ENCODE measurements at regions not wholly inside any gene's neighbourhood (a gene's known extent, or its start where the extent isn't known, plus 50 kb on each side); places are given as distances from the start of the nearest gene placed in this dataset.

GRCh38 chr7:12456506-12456905 is 52.8 kb upstream of the VWDE start:
- Histone ChIP-seq H3K4me3 (ENCODE audit: low read depth in 1 of 2, low read length in 2 of 2) (no peak overlapping the region), H3K9me3 (ENCODE audit: control insufficient read depth in 1 of 2, low read length in 2 of 2) (no peaks in the 10 kb centered on the region), H3K27me3 (ENCODE audit: control insufficient read depth in 1 of 2, insufficient read depth in 2 of 2, low read length in 2 of 2) (no peaks in the 10 kb centered on the region), H3K27ac (ENCODE audit: low read depth, low read length) (no peak overlapping the region), H3K4me1 (ENCODE audit: control insufficient read depth in 1 of 2, insufficient read depth in 2 of 2, low read length in 2 of 2) (no peaks in the 10 kb centered on the region), H3K36me3 (ENCODE audit: control insufficient read depth in 1 of 2, insufficient read depth in 2 of 2, low read length in 2 of 2) (no peaks in the 10 kb centered on the region), H3K9ac (ENCODE audit: low read depth in 1 of 2, low read length in 2 of 2) (no peak overlapping the region)

- H3K4me1 ChIP-seq (ENCODE audit: control insufficient read depth in 1 of 2, insufficient read depth in 2 of 2, low read length in 2 of 2) = no peaks in the 10 kb centered on the region
- no peaks in the 10 kb centered on the region for H3K36me3 ChIP-seq (ENCODE audit: control insufficient read depth in 1 of 2, insufficient read depth in 2 of 2, low read length in 2 of 2)
- no peak overlapping the region for H3K4me3 ChIP-seq (ENCODE audit: low read depth in 1 of 2, low read length in 2 of 2)
- H3K9me3 ChIP-seq (ENCODE audit: control insufficient read depth in 1 of 2, low read length in 2 of 2) = no peaks in the 10 kb centered on the region
- no peak overlapping the region for H3K27ac ChIP-seq (ENCODE audit: low read depth, low read length)
- H3K27me3 ChIP-seq (ENCODE audit: control insufficient read depth in 1 of 2, insufficient read depth in 2 of 2, low read length in 2 of 2) = no peaks in the 10 kb centered on the region
- no peak overlapping the region for H3K9ac ChIP-seq (ENCODE audit: low read depth in 1 of 2, low read length in 2 of 2)
Observed at GRCh38 chr7:12458520-12459131, 55.0 kb upstream of the VWDE start.

- Histone ChIP-seq H3K4me1 (ENCODE audit: control insufficient read depth in 1 of 2, insufficient read depth in 2 of 2, low read length in 2 of 2) (no peaks in the 10 kb centered on the region), H3K9ac (ENCODE audit: low read depth in 1 of 2, low read length in 2 of 2) (no peak overlapping the region)
Observed at GRCh38 chr7:12467837-12468236, 64.2 kb upstream of the VWDE start.

GRCh38 chr7:12469568-12469967 is 65.9 kb upstream of the VWDE start:
- Histone ChIP-seq H3K9ac (ENCODE audit: low read depth in 1 of 2, low read length in 2 of 2) (no peak overlapping the region), H3K4me1 (ENCODE audit: control insufficient read depth in 1 of 2, insufficient read depth in 2 of 2, low read length in 2 of 2) (no peaks in the 10 kb centered on the region), H3K4me3 (ENCODE audit: low read depth in 1 of 2, low read length in 2 of 2) (no peak overlapping the region), H3K27ac (ENCODE audit: low read depth, low read length) (no peak overlapping the region), H3K36me3 (ENCODE audit: control insufficient read depth in 1 of 2, insufficient read depth in 2 of 2, low read length in 2 of 2) (no peaks in the 10 kb centered on the region), H3K9me3 (ENCODE audit: control insufficient read depth in 1 of 2, low read length in 2 of 2) (no peaks in the 10 kb centered on the region), H3K27me3 (ENCODE audit: control insufficient read depth in 1 of 2, insufficient read depth in 2 of 2, low read length in 2 of 2) (no peaks in the 10 kb centered on the region)

More at GRCh38 chr7:12467837-12468236, 64.2 kb upstream of the VWDE start:
- H3K27me3 ChIP-seq (ENCODE audit: control insufficient read depth in 1 of 2, insufficient read depth in 2 of 2, low read length in 2 of 2) = no peaks in the 10 kb centered on the region
- H3K9me3 ChIP-seq (ENCODE audit: control insufficient read depth in 1 of 2, low read length in 2 of 2) = no peaks in the 10 kb centered on the region
- H3K27ac ChIP-seq (ENCODE audit: low read depth, low read length) = no peak overlapping the region
- H3K36me3 ChIP-seq (ENCODE audit: control insufficient read depth in 1 of 2, insufficient read depth in 2 of 2, low read length in 2 of 2) = no peaks in the 10 kb centered on the region
- H3K4me3 ChIP-seq (ENCODE audit: low read depth in 1 of 2, low read length in 2 of 2) = no peak overlapping the region

GRCh38 chr7:12470930-12471329 is 67.3 kb upstream of the VWDE start:
- no peaks in the 10 kb centered on the region for H3K4me1 ChIP-seq (ENCODE audit: control insufficient read depth in 1 of 2, insufficient read depth in 2 of 2, low read length in 2 of 2)
- H3K27me3 ChIP-seq (ENCODE audit: control insufficient read depth in 1 of 2, insufficient read depth in 2 of 2, low read length in 2 of 2) = no peaks in the 10 kb centered on the region
- H3K9me3 ChIP-seq (ENCODE audit: control insufficient read depth in 1 of 2, low read length in 2 of 2) = no peaks in the 10 kb centered on the region
- H3K9ac ChIP-seq (ENCODE audit: low read depth in 1 of 2, low read length in 2 of 2) = no peak overlapping the region
- H3K27ac ChIP-seq (ENCODE audit: low read depth, low read length) = no peak overlapping the region
- H3K36me3 ChIP-seq (ENCODE audit: control insufficient read depth in 1 of 2, insufficient read depth in 2 of 2, low read length in 2 of 2) = no peaks in the 10 kb centered on the region
- no peak overlapping the region for H3K4me3 ChIP-seq (ENCODE audit: low read depth in 1 of 2, low read length in 2 of 2)

GRCh38 chr7:12474035-12474434 is 70.4 kb upstream of the VWDE start:
- Histone ChIP-seq H3K9me3 (ENCODE audit: control insufficient read depth in 1 of 2, low read length in 2 of 2) (no peaks in the 10 kb centered on the region), H3K4me1 (ENCODE audit: control insufficient read depth in 1 of 2, insufficient read depth in 2 of 2, low read length in 2 of 2) (no peaks in the 10 kb centered on the region), H3K36me3 (ENCODE audit: control insufficient read depth in 1 of 2, insufficient read depth in 2 of 2, low read length in 2 of 2) (no peaks in the 10 kb centered on the region), H3K9ac (ENCODE audit: low read depth in 1 of 2, low read length in 2 of 2) (no peak overlapping the region), H3K4me3 (ENCODE audit: low read depth in 1 of 2, low read length in 2 of 2) (no peak overlapping the region), H3K27ac (ENCODE audit: low read depth, low read length) (no peak overlapping the region), H3K27me3 (ENCODE audit: control insufficient read depth in 1 of 2, insufficient read depth in 2 of 2, low read length in 2 of 2) (no peaks in the 10 kb centered on the region)

GRCh38 chr7:12475362-12476063 is 71.8 kb upstream of the VWDE start:
- H3K36me3 ChIP-seq (ENCODE audit: control insufficient read depth in 1 of 2, insufficient read depth in 2 of 2, low read length in 2 of 2) = no peaks in the 10 kb centered on the region
- H3K27ac ChIP-seq (ENCODE audit: low read depth, low read length) = no peak overlapping the region
- H3K9ac ChIP-seq (ENCODE audit: low read depth in 1 of 2, low read length in 2 of 2) = no peak overlapping the region
- no peaks in the 10 kb centered on the region for H3K9me3 ChIP-seq (ENCODE audit: control insufficient read depth in 1 of 2, low read length in 2 of 2)
- no peak overlapping the region for H3K4me3 ChIP-seq (ENCODE audit: low read depth in 1 of 2, low read length in 2 of 2)
- no peaks in the 10 kb centered on the region for H3K27me3 ChIP-seq (ENCODE audit: control insufficient read depth in 1 of 2, insufficient read depth in 2 of 2, low read length in 2 of 2)
- H3K4me1 ChIP-seq (ENCODE audit: control insufficient read depth in 1 of 2, insufficient read depth in 2 of 2, low read length in 2 of 2) = no peaks in the 10 kb centered on the region

GRCh38 chr7:12477620-12478019 is 74.0 kb upstream of the VWDE start:
- Histone ChIP-seq H3K27me3 (ENCODE audit: control insufficient read depth in 1 of 2, insufficient read depth in 2 of 2, low read length in 2 of 2) (no peaks in the 10 kb centered on the region), H3K27ac (ENCODE audit: low read depth, low read length) (no peak overlapping the region), H3K9ac (ENCODE audit: low read depth in 1 of 2, low read length in 2 of 2) (no peak overlapping the region), H3K4me1 (ENCODE audit: control insufficient read depth in 1 of 2, insufficient read depth in 2 of 2, low read length in 2 of 2) (no peaks in the 10 kb centered on the region), H3K4me3 (ENCODE audit: low read depth in 1 of 2, low read length in 2 of 2) (no peak overlapping the region), H3K9me3 (ENCODE audit: control insufficient read depth in 1 of 2, low read length in 2 of 2) (no peaks in the 10 kb centered on the region), H3K36me3 (ENCODE audit: control insufficient read depth in 1 of 2, insufficient read depth in 2 of 2, low read length in 2 of 2) (no peaks in the 10 kb centered on the region)

GRCh38 chr7:12481722-12482121 is 78.1 kb upstream of the VWDE start:
- no peaks in the 10 kb centered on the region for H3K27me3 ChIP-seq (ENCODE audit: control insufficient read depth in 1 of 2, insufficient read depth in 2 of 2, low read length in 2 of 2)
- no peaks in the 10 kb centered on the region for H3K4me1 ChIP-seq (ENCODE audit: control insufficient read depth in 1 of 2, insufficient read depth in 2 of 2, low read length in 2 of 2)
- no peaks in the 10 kb centered on the region for H3K36me3 ChIP-seq (ENCODE audit: control insufficient read depth in 1 of 2, insufficient read depth in 2 of 2, low read length in 2 of 2)
- H3K9me3 ChIP-seq (ENCODE audit: control insufficient read depth in 1 of 2, low read length in 2 of 2) = no peaks in the 10 kb centered on the region
- no peak overlapping the region for H3K4me3 ChIP-seq (ENCODE audit: low read depth in 1 of 2, low read length in 2 of 2)
- H3K27ac ChIP-seq (ENCODE audit: low read depth, low read length) = no peak overlapping the region
- H3K9ac ChIP-seq (ENCODE audit: low read depth in 1 of 2, low read length in 2 of 2) = no peak overlapping the region

GRCh38 chr7:12485845-12486244 is 82.2 kb upstream of the VWDE start:
- Histone ChIP-seq H3K27ac (ENCODE audit: low read depth, low read length) (no peak overlapping the region), H3K9me3 (ENCODE audit: control insufficient read depth in 1 of 2, low read length in 2 of 2) (no peaks in the 10 kb centered on the region)

More at GRCh38 chr7:12485845-12486244, 82.2 kb upstream of the VWDE start:
- H3K4me3 ChIP-seq (ENCODE audit: low read depth in 1 of 2, low read length in 2 of 2) = no peak overlapping the region
- H3K36me3 ChIP-seq (ENCODE audit: control insufficient read depth in 1 of 2, insufficient read depth in 2 of 2, low read length in 2 of 2) = no peaks in the 10 kb centered on the region
- H3K9ac ChIP-seq (ENCODE audit: low read depth in 1 of 2, low read length in 2 of 2) = no peak overlapping the region
- no peaks in the 10 kb centered on the region for H3K4me1 ChIP-seq (ENCODE audit: control insufficient read depth in 1 of 2, insufficient read depth in 2 of 2, low read length in 2 of 2)
- no peaks in the 10 kb centered on the region for H3K27me3 ChIP-seq (ENCODE audit: control insufficient read depth in 1 of 2, insufficient read depth in 2 of 2, low read length in 2 of 2)

All from duodenal mucosa (tissue), 2 donors.